ENCODE measurements at regions not wholly inside any gene's neighbourhood (a gene's known extent, or its start where the extent isn't known, plus 50 kb on each side); places are given as distances from the start of the nearest gene placed in this dataset.

DNA sequence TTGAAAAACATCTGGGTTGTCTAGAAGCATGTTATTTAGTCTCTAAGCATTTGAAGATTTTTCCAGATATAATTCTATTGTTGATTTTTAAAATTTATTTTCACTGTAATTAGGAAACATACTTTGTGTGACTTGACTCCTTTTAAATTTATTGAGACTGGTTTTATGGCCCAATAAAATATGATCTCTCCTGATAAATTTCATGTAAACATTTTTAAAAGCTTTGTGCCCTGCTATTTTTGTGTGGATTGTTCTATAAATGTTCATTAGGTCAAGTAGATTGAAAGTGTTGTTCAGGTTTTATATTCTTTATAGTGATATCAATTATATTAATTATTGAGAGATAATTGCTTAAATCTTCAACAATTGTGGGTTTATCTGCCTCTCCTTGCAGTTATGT lies 105.4 kb downstream of the RFX6 start:
- H3K27me3 Mint-ChIP-seq: peaks cover 5% of the 10 kb centered on the region
- TF ChIP-seq, protein P1, sequence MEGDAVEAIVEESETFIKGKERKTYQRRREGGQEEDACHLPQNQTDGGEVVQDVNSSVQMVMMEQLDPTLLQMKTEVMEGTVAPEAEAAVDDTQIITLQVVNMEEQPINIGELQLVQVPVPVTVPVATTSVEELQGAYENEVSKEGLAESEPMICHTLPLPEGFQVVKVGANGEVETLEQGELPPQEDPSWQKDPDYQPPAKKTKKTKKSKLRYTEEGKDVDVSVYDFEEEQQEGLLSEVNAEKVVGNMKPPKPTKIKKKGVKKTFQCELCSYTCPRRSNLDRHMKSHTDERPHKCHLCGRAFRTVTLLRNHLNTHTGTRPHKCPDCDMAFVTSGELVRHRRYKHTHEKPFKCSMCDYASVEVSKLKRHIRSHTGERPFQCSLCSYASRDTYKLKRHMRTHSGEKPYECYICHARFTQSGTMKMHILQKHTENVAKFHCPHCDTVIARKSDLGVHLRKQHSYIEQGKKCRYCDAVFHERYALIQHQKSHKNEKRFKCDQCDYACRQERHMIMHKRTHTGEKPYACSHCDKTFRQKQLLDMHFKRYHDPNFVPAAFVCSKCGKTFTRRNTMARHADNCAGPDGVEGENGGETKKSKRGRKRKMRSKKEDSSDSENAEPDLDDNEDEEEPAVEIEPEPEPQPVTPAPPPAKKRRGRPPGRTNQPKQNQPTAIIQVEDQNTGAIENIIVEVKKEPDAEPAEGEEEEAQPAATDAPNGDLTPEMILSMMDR (IDR thresholded peaks at IDR 0.05): no peak
- H3K4me3 Mint-ChIP-seq: no peak overlapping the region
- H3K27ac Mint-ChIP-seq: no peak overlapping the region
- ChIA-PET POLR2A (no interaction called here), CTCF (no interaction called here)
- Histone ChIP-seq H3K4me1 (ENCODE audit: insufficient read depth, low read length) (no peaks in the 10 kb centered on the region), H3K27me3 (ENCODE audit: control insufficient read depth in 1 of 2, insufficient read depth in 2 of 2, low read length in 2 of 2) (no peaks in the 10 kb centered on the region), H3K36me3 (ENCODE audit: insufficient read depth, low read length) (no peaks in the 10 kb centered on the region), H3K27ac (ENCODE audit: low read depth in 1 of 2, low read length in 2 of 2) (no peak overlapping the region), H3K9me3 (ENCODE audit: control insufficient read depth in 1 of 2, insufficient read depth in 1 of 2, low read length in 2 of 2) (no peaks in the 10 kb centered on the region), H3K4me3 (ENCODE audit: low read length) (no peak overlapping the region)
- no peaks in the 10 kb centered on the region for H3K4me1 Mint-ChIP-seq (ENCODE audit: low read depth)
- ATAC-seq (ENCODE audit: poor library complexity) (no peak), DNase-seq (no peak)
- H3K36me3 Mint-ChIP-seq (ENCODE audit: low read depth): no peaks in the 10 kb centered on the region
- peaks cover 6% of the 10 kb centered on the region for H3K9me3 Mint-ChIP-seq
- intact Hi-C loops (cut with DNase I, micrococcal nuclease): no loop called here

DNA sequence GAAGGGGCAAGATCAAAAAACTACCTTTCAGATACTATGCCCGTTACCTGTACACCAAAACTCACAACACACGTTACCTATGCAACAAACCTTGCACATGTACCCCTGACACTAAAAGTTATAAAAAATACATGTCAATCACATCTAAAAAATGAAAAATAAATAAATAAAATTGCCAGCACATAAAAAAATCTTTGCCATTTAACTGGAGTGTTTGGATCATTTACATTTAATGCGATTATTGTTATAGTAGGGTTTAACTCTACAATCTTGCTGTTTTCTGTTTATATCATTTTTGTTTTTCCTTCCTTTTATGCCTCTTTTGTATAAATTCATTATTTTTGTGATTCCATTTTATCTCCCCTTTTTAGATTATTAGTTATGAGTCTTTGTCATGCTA lies 106.3 kb downstream of the RFX6 start:
- ChIA-PET CTCF (no interaction called here), POLR2A (no interaction called here)

DNA sequence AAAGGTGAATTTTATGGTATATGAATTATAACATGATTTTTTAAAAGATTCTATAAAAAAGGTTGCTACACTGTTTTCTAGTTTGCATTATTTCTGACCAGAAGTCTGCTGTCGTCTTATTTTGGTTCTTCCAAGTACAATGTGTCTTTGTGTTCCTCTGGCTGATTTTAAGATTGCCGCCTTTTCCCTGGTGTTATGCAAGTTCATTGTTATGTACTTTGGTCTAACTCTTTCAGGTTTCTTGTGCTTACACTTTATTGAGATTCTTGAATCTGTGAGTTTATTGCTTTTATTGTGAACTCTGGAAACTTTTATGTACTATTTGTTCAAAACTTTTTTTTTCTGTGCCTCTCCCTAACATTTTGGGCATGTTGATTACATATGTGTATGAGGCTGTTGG lies 109.8 kb downstream of the RFX6 start:
- ATAC-seq (ENCODE audit: poor library complexity) (no peak), DNase-seq (no peak)
- Mint-ChIP-seq H3K4me3 (no peak overlapping the region), H3K27ac (no peak overlapping the region), H3K36me3 (ENCODE audit: low read depth) (no peaks in the 10 kb centered on the region), H3K9me3 (peaks cover 6% of the 10 kb centered on the region), H3K4me1 (ENCODE audit: low read depth) (no peaks in the 10 kb centered on the region), H3K27me3 (no peaks in the 10 kb centered on the region)
- no peaks in the 10 kb centered on the region for H3K9me3 ChIP-seq (ENCODE audit: control insufficient read depth in 1 of 2, insufficient read depth in 1 of 2, low read length in 2 of 2)
- intact Hi-C loops (cut with DNase I, micrococcal nuclease): no loop called here
- no peak overlapping the region for H3K27ac ChIP-seq (ENCODE audit: low read depth in 1 of 2, low read length in 2 of 2)
- H3K4me3 ChIP-seq (ENCODE audit: low read length): no peak overlapping the region
- ChIA-PET CTCF (no interaction called here), POLR2A (no interaction called here)
- TF ChIP-seq, protein P1 (IDR thresholded peaks at IDR 0.05): no peak
- H3K36me3 ChIP-seq (ENCODE audit: insufficient read depth, low read length): no peaks in the 10 kb centered on the region
- no peaks in the 10 kb centered on the region for H3K4me1 ChIP-seq (ENCODE audit: insufficient read depth, low read length)
- H3K27me3 ChIP-seq (ENCODE audit: control insufficient read depth in 1 of 2, insufficient read depth in 2 of 2, low read length in 2 of 2): no peaks in the 10 kb centered on the region

More for the DNA sequence above, 106.3 kb downstream of the RFX6 start:
- Mint-ChIP-seq H3K4me1 (ENCODE audit: low read depth) (no peaks in the 10 kb centered on the region), H3K27me3 (peaks cover 5% of the 10 kb centered on the region), H3K4me3 (no peak overlapping the region), H3K9me3 (peaks cover 6% of the 10 kb centered on the region), H3K27ac (no peak overlapping the region), H3K36me3 (ENCODE audit: low read depth) (no peaks in the 10 kb centered on the region)
- Histone ChIP-seq H3K27ac (ENCODE audit: low read depth in 1 of 2, low read length in 2 of 2) (no peak overlapping the region), H3K9me3 (ENCODE audit: control insufficient read depth in 1 of 2, insufficient read depth in 1 of 2, low read length in 2 of 2) (no peaks in the 10 kb centered on the region), H3K4me1 (ENCODE audit: insufficient read depth, low read length) (no peaks in the 10 kb centered on the region), H3K4me3 (ENCODE audit: low read length) (no peak overlapping the region), H3K36me3 (ENCODE audit: insufficient read depth, low read length) (no peaks in the 10 kb centered on the region), H3K27me3 (ENCODE audit: control insufficient read depth in 1 of 2, insufficient read depth in 2 of 2, low read length in 2 of 2) (no peaks in the 10 kb centered on the region)
- TF ChIP-seq, protein P1 (IDR thresholded peaks at IDR 0.05): no peak
- intact Hi-C loops (cut with DNase I, micrococcal nuclease): no loop called here
- DNase-seq (no peak), ATAC-seq (ENCODE audit: poor library complexity) (no peak)
